A673 (cell line): ENCODE measurements at regions not wholly inside any gene's neighbourhood (a gene's known extent, or its start where the extent isn't known, plus 50 kb on each side); places are given as distances from the start of the nearest gene placed in this dataset.

Experiments
- BruUV-seq: library from RNA; stranded (reverse); fragments of 400-500 nt; replicated peaks from 2 replicates; lab custom pipeline; 2021; lab: Mats Ljungman, UMichigan
- CTCF ChIA-PET: fragments of 300-600 bp; sonication (Branson Sonifier 250); formaldehyde crosslinking; loops from one replicate; lab custom pipeline; 2022; ENCODE audit warnings: antibody characterized with exemption; lab: Charles Lee
- POLR2A ChIA-PET: fragments of 300-600 bp; sonication (Branson Sonifier 250); formaldehyde crosslinking; loops from one replicate; lab custom pipeline; 2022; ENCODE audit warnings: antibody characterized with exemption; ENCODE audit not compliant: low non-redundant PET; lab: Charles Lee
- DNase-seq: peaks from one replicate; pipeline ENCODE4 v3.0.0-alpha.2; 2015; ENCODE audit warnings: low spot score
- H3K27ac ChIP-seq: fragments of 200-600 bp; sonication (generic); 2 replicates; pipeline ENCODE4 v1.5.1; 2016; ENCODE audit warnings: mixed run types, low read depth, mild to moderate bottlenecking, mixed read lengths, antibody characterized with exemption, low read length; ENCODE audit not compliant: poor library complexity, severe bottlenecking
- H3K27me3 ChIP-seq: fragments of 200-600 bp; sonication (generic); replicated peaks from 2 replicates; pipeline ENCODE4 v1.6.1; 2017; ENCODE audit warnings: mixed run types, low read depth, mild to moderate bottlenecking, mixed read lengths, antibody characterized with exemption, low read length; ENCODE audit not compliant: insufficient read depth, poor library complexity
- H3K36me3 ChIP-seq: fragments of 200-600 bp; sonication (generic); 2 replicates; pipeline ENCODE4 v1.6.1; 2016; ENCODE audit warnings: mixed run types, mild to moderate bottlenecking, mixed read lengths, antibody characterized with exemption, low read length; ENCODE audit not compliant: insufficient read depth, poor library complexity, severe bottlenecking
- H3K4me1 ChIP-seq: fragments of 200-600 bp; sonication (generic); 2 replicates; pipeline ENCODE4 v1.6.1; 2017; ENCODE audit warnings: mixed run types, mild to moderate bottlenecking, mixed read lengths, antibody characterized with exemption, low read length; ENCODE audit not compliant: insufficient read depth, poor library complexity, severe bottlenecking
- H3K4me3 ChIP-seq: fragments of 200-600 bp; sonication (generic); 2 replicates; pipeline ENCODE4 v1.5.1; 2016; ENCODE audit warnings: low read depth, mixed run types, mild to moderate bottlenecking, mixed read lengths, low read length; ENCODE audit not compliant: poor library complexity, severe bottlenecking
- H3K9me3 ChIP-seq: fragments of 200-600 bp; sonication (generic); 2 replicates; pipeline ENCODE4 v1.6.1; 2016; ENCODE audit warnings: mixed run types, low read depth, mild to moderate bottlenecking, mixed read lengths, antibody characterized with exemption, low read length; ENCODE audit not compliant: poor library complexity, severe bottlenecking
- CTCF ChIP-seq: fragments of 300-800, 200-600 bp; sonication (generic); conservative IDR thresholded peaks from 2 replicates; pipeline ENCODE4 v1.5.1; 2017; ENCODE audit warnings: low read depth, mild to moderate bottlenecking, antibody characterized with exemption, low read length, moderate library complexity, mixed read lengths
- EZH2 ChIP-seq: fragments of 200-600 bp; sonication (generic); IDR thresholded peaks from 2 replicates; pipeline ENCODE4 v1.6.1; 2017; ENCODE audit warnings: borderline replicate concordance, low read depth, mild to moderate bottlenecking, mixed read lengths, antibody characterized with exemption, low read length; ENCODE audit not compliant: poor library complexity, severe bottlenecking
- intact Hi-C: fragments of 100-400 bp; cut with micrococcal nuclease; formaldehyde crosslinking; loops from one replicate; pipeline ENCODE4 v1.10.0; 2022; ENCODE audit not compliant: unreplicated experiment

GRCh38 chr1:229938551-229938950, 128.5 kb upstream of the GALNT2 start:
- BruUV-seq: no TSS peak
- CTCF ChIA-PET: no interaction called here
- no peaks in the 10 kb centered on the region for H3K9me3 ChIP-seq
- no peak for TF ChIP-seq EZH2
- no peaks in the 10 kb centered on the region for H3K36me3 ChIP-seq
- H3K4me1 ChIP-seq: peaks cover 9% of the 10 kb centered on the region
- H3K27ac ChIP-seq: no peak overlapping the region
- POLR2A ChIA-PET: no interaction called here
- no peak overlapping the region for H3K4me3 ChIP-seq
- H3K27me3 ChIP-seq: no peaks in the 10 kb centered on the region
- intact Hi-C loops: no loop called here
- no peak for DNase-seq

GRCh38 chr1:229940684-229941083, 126.4 kb upstream of the GALNT2 start:
- no peaks in the 10 kb centered on the region for H3K9me3 ChIP-seq
- H3K36me3 ChIP-seq: no peaks in the 10 kb centered on the region
- POLR2A ChIA-PET: no interaction called here
- BruUV-seq: no TSS peak
- H3K27ac ChIP-seq: peak overlapping the region; percentile 32
- CTCF ChIA-PET: no interaction called here
- H3K4me1 ChIP-seq: peaks cover 9% of the 10 kb centered on the region
- no peaks in the 10 kb centered on the region for H3K27me3 ChIP-seq
- peak; percentile 89 for DNase-seq
- no peak for TF ChIP-seq CTCF
- TF ChIP-seq EZH2: no peak
- no peak overlapping the region for H3K4me3 ChIP-seq
- intact Hi-C loops: no loop called here

- Histone ChIP-seq H3K9me3 (no peaks in the 10 kb centered on the region), H3K4me3 (no peak overlapping the region), H3K27ac (peak overlapping the region; percentile 32), H3K4me1 (peaks cover 9% of the 10 kb centered on the region), H3K27me3 (no peaks in the 10 kb centered on the region), H3K36me3 (no peaks in the 10 kb centered on the region)
- no TSS peak for BruUV-seq
- CTCF ChIA-PET: no interaction called here
- intact Hi-C loops: no loop called here
- TF ChIP-seq CTCF: no peak
- no peak for DNase-seq
- POLR2A ChIA-PET: no interaction called here
Observed at GRCh38 chr1:229941160-229941559, 125.9 kb upstream of the GALNT2 start.

- POLR2A ChIA-PET: no interaction called here
- Histone ChIP-seq H3K27me3 (no peaks in the 10 kb centered on the region), H3K4me3 (no peak overlapping the region), H3K36me3 (no peaks in the 10 kb centered on the region), H3K4me1 (peaks cover 9% of the 10 kb centered on the region), H3K27ac (no peak overlapping the region), H3K9me3 (no peaks in the 10 kb centered on the region)
- CTCF ChIA-PET: no interaction called here
- no TSS peak for BruUV-seq
- no peak for TF ChIP-seq CTCF
- no peak for TF ChIP-seq EZH2
- intact Hi-C loops: no loop called here
- DNase-seq: no peak
Observed at GRCh38 chr1:229941831-229942230, 125.2 kb upstream of the GALNT2 start.
